ENCODE measurements at regions not wholly inside any gene's neighbourhood (a gene's known extent, or its start where the extent isn't known, plus 50 kb on each side); places are given as distances from the start of the nearest gene placed in this dataset.

- DNase-seq: no peak
Observed at GRCh38 chr1:30606166-30606565, 117.2 kb downstream of the MATN1 start.

DNA sequence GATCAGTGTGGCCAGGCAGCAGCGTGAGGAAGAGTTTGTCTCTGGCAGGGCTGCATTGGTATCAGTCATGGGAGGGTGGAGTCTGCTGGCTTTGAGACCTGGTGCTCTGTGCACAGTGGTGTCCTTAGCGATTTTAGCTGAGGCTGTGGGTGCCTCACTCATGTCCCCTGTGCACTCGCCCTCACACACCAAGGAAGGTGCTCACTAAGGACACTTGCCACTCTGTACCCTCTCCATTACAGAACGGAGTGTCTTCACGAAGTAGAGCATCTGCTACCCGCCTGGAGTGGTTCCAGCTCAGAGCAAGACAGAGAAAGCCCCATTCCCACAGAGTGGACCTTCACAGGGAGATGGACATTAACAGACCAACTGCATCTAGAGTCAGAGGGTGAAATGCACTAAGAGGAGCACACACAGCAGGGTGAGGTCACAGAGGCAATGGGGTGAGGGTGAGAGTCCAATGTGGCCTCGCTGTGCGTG, 117.9 kb downstream of the MATN1 start:
- no peak for DNase-seq

- DNase-seq: no peak
Observed at GRCh38 chr1:30604801-30605440, 118.5 kb downstream of the MATN1 start.

DNA sequence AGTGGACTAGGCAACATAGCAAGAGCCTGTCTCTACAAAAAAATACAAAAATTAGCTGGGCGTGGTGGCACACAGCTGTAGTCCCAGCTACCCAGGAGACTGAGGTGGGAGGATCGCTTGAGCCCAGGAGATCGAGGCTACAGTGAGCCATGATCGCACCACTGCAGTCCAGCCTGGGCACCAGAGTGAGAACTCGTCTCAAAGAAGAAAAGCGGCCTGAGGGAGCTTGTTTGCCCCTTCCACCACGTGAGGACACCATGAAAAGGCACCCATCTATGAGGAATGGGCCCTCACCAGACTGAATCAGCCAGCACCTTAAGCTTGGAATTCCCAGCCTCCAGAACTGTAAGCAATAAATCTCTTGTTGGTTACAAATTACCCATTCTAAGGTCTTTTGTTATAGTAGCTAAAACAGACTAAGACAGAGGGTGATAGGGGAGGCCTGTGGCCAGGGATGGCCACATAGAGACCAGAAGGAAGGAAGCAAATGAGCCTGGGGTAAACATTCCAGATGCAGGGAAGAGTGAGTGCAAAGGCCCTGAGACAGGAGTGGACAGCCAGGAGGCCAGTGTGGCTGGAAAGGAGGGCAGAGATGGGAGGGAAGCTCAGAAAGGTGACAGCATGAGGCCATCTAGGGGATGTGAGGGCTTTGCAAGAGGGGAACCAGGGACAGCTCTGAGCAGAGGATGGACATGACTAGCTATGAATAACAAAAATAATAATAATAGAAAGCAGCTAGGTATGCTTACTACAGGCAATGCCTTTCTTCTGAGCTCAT, 120.1 kb downstream of the MATN1 start:
- no peak for DNase-seq

DNA sequence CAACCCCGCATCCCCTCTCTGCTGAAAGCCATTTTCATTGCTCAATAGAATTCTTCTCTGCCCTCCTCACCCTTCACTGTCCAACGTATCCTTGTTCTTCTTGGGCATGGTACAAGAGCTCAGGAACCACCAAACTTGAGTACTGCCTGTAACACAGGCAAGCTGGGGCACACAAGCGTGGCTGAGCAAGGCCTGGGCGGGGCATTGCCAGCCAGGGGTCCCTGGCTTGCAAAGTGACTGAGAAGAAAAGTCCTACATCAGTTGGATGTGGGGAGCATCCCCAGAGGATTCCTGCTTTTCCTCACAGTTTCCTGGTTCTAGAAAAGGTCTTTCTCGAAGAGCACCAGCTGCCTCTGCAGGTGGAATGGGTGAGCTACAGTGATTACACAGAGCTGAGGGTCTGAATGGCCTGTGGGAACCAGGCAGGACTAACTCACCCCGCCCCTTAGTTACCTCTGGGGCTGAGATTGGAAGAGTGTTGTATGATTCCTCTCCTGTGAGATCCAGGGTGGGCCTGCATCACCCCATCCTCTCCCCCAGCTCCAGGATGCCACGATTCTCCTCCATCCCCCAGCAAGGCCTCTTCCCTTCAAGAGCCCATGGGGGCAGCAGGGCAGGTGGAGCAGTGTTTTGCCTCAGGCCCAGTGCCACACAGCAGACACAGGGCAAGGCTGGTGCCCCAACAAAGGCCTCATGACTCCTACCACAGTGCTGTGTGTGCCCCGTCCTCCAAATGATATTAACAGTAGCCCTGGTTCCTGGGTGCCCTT, 121.9 kb downstream of the MATN1 start:
- no peak for DNase-seq

DNA sequence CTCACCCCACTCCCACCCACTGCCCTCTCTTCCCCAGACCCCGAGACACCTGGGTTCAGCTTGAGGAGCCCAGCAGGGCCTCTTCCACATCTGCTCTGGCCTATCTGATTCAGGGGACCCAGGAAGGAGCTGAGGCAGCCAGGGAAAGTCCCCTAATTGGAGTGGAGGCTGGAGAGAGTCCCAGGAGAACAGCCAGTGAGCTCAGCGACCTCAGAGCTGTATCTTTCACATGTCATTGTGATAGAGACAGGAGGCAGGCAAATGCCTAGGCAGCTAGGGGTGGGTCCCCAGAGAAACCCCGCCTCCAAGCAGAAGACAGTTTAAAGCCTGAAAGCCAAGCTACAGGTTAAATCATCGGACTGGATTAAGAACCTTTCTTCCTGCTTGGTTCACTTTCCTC, 122.7 kb downstream of the MATN1 start:
- no peak for DNase-seq

GRCh38 chr1:30600258-30600657, 123.1 kb downstream of the MATN1 start:
- DNase-seq: no peak

GRCh38 chr1:30599721-30600120, 123.7 kb downstream of the MATN1 start:
- DNase-seq: no peak

- no peak for DNase-seq
Observed at GRCh38 chr1:30598571-30599114, 124.7 kb downstream of the MATN1 start.

GRCh38 chr1:30597711-30598110, 125.7 kb downstream of the MATN1 start:
- DNase-seq: no peak

GRCh38 chr1:30596891-30597290, 126.5 kb downstream of the MATN1 start:
- no peak for DNase-seq

GRCh38 chr1:30596470-30596869, 126.9 kb downstream of the MATN1 start:
- no peak for DNase-seq

- DNase-seq: no peak
Observed at GRCh38 chr1:30589083-30589482, 134.3 kb downstream of the MATN1 start.

- no peak for DNase-seq
Observed at GRCh38 chr1:30588311-30589073, 134.9 kb downstream of the MATN1 start.

DNA sequence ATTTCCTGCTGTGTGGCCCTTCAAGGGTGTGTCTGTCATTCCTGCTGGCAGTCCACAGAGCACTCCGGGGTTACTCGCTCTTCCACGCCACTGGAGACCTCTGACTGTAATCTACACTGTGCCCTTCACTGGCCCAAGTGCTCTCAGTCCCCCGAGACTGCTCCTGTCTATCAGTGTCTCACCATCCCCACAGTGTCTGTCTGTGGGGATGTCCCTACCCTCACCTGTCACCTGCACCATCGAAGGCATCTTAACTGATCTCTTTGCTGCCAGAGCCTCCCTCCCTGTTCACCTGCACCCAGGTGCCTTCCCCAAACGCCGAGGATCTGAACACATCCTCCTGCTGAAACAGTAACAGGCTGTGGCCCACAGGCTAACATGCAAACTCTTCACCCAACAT, 136.7 kb downstream of the MATN1 start:
- DNase-seq: no peak

GRCh38 chr1:30579580-30579979, 143.8 kb downstream of the MATN1 start:
- DNase-seq: no peak

DNA sequence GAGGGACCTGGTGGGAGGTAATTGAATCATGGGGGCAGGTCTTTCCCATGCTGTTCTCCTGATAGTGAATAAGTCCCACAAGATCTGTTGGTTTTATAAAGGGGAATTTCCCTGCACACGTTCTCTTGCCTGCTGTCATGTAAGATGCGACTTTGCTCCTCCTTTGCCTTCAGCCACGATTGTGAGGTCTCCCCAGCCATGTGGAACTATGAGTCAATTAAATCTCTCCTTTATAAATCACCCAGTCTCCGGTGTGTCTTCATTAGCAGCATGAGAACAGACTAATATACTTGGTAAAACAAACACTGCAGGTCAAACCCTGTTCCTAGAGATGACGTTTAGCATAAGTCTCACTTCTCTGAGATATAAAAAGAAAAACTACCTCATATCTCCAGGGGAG, 148.3 kb downstream of the MATN1 start:
- DNase-seq: no peak

GRCh38 chr1:30572192-30572591, 151.2 kb downstream of the MATN1 start:
- DNase-seq: no peak

- DNase-seq: no peak
Observed at GRCh38 chr1:30571380-30571779, 152.0 kb downstream of the MATN1 start.

DNA sequence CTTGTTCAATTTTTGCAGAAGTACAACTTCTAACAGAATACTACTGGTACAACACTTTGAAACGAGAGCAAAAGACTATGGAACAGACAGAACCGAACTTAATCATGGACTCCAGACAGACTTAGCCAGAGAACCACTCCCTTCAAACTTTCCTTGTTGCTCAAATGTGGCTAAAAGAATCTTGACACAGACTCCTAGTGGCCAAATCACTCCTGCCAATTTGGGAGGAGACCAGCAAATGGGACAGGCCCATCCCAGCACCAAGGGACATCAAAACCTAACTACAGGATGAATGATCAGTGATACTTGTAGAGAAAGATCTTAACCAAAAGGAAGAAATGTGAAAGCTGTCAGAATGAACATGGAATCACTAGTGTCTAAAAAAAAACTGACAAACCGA, 154.0 kb downstream of the MATN1 start:
- no peak for DNase-seq

- DNase-seq: no peak
Observed at GRCh38 chr1:30562559-30562958, 160.8 kb downstream of the MATN1 start.

DNA sequence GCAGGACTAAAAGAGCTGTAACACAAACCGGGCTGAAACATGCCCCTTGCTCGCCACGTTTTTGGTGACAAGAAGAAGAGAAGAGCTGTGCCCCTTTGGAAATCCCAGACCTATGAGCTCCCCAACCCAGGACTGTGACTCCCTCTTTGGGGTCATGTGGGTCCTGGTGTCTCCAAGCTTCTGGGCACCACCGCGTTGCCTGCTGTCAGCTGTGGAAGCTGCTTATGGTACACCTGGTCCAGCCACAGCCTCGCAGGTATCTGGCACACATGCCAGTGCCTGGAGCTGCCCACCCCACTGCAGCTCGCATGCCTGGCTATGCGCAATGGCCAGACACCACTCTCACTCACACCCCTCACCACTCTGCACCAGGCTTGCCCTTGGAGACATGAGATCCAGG, 171.8 kb downstream of the MATN1 start:
- DNase-seq: no peak
